K562 (cell line): ENCODE measurements at regions not wholly inside any gene's neighbourhood (a gene's known extent, or its start where the extent isn't known, plus 50 kb on each side); places are given as distances from the start of the nearest gene placed in this dataset.

Experiments
- ATAC-seq: fragments of 200-7000 bp; cut with Tn5 transposase; 3 replicates; pipeline ENCODE4 v1.9.1; 2020; ENCODE audit warnings: moderate library complexity
- BruUV-seq: library from RNA; stranded (reverse); fragments of 400-500 nt; replicated peaks from 2 replicates; lab custom pipeline; 2021; lab: Mats Ljungman, UMichigan
- CTCF ChIA-PET: fragments of 300-600 bp; formaldehyde crosslinking; extraction: SDS; loops from one replicate; lab custom pipeline; 2021; ENCODE audit warnings: low intra/inter-chr PET ratio; lab: Yijun Ruan, JAX
- POLR2A ChIA-PET: fragments of 300-600, 350-650 bp; sonication (Branson Sonifier 250); formaldehyde crosslinking; extraction: SDS; loops from one replicate; lab custom pipeline; 2021; ENCODE audit warnings: antibody characterized with exemption, inconsistent platforms; lab: Yijun Ruan, JAX
- DNase-seq, 4 experiments: peaks; one replicate each; pipeline versions ENCODE4 v3.0.0 to v3.0.0-alpha.2; 2011 to 2018; ENCODE audit warnings: low spot score in 3 of 4, mixed read lengths in 3 of 4; ENCODE audit errors: extremely low read depth in 1 of 4
- FAIRE-seq: peaks from 2 replicates; lab custom pipeline; 2011; peaks lifted over from hg19 to GRCh38; lab: Jason Lieb, UNC
- H2AFZ ChIP-seq: 2 replicates; pipeline ENCODE4 v1.6.0; 2011; ENCODE audit warnings: low read depth, low read length, control low read depth, inconsistent platforms
- H3K27ac ChIP-seq: fragments of 200-600 bp; 3 replicates; pipeline ENCODE4 v1.8.0; 2011; ENCODE audit warnings: low read depth, mild to moderate bottlenecking, control low read depth, inconsistent platforms, low read length, moderate library complexity, mixed read lengths; ENCODE audit errors: extremely low read depth
- H3K27me3 ChIP-seq, 2 experiments: fragments of 300-600 bp in 1 of 2; 2 replicates in 1 of 2; 3 replicates in 1 of 2; pipeline versions ENCODE4 v1.6.0 to v1.8.0; 2011; ENCODE audit warnings: inconsistent platforms in 2 of 2, low read length in 2 of 2, mild to moderate bottlenecking in 1 of 2, mixed read lengths in 1 of 2, moderate library complexity in 1 of 2; ENCODE audit not compliant: control insufficient read depth in 2 of 2, insufficient read depth in 2 of 2
- H3K36me3 ChIP-seq: fragments of 300-600 bp; 3 replicates; pipeline ENCODE4 v1.8.0; 2011; ENCODE audit warnings: mild to moderate bottlenecking, low read length, inconsistent platforms; ENCODE audit not compliant: control insufficient read depth, insufficient read depth
- H3K4me1 ChIP-seq, 2 experiments: fragments of 200-600 bp in 1 of 2; replicated peaks in 1 of 2; 2 replicates in 1 of 2; 3 replicates in 1 of 2; pipeline versions ENCODE4 v1.5.1 to v1.8.0; 2011; ENCODE audit warnings: inconsistent platforms in 2 of 2, low read length in 2 of 2, mild to moderate bottlenecking in 1 of 2, mixed read lengths in 1 of 2, moderate library complexity in 1 of 2; ENCODE audit not compliant: control insufficient read depth in 2 of 2, insufficient read depth in 2 of 2
- H3K4me2 ChIP-seq: 2 replicates; pipeline ENCODE4 v1.6.1; 2011; ENCODE audit warnings: low read length, control low read depth, inconsistent platforms, mixed read lengths; ENCODE audit not compliant: insufficient read depth
- H3K4me3 ChIP-seq: fragments of 200-600 bp; sonication (generic), shearing (Covaris generic); 2 replicates; pipeline ENCODE4 v1.5.1; 2016; ENCODE audit warnings: control low read depth, inconsistent platforms
- H3K79me2 ChIP-seq: fragments of 200-600 bp; 3 replicates; pipeline ENCODE4 v1.8.0; 2011; ENCODE audit warnings: low read length, inconsistent platforms; ENCODE audit not compliant: control insufficient read depth, insufficient read depth
- H3K9ac ChIP-seq, 2 experiments: 2 replicates each; pipeline versions ENCODE4 v1.6.0 to v1.6.1; 2011; ENCODE audit warnings: low read depth in 2 of 2, low read length in 2 of 2, control low read depth in 1 of 2, inconsistent platforms in 1 of 2, mild to moderate bottlenecking in 1 of 2, mixed read lengths in 1 of 2; ENCODE audit not compliant: insufficient read depth in 1 of 2
- H3K9me1 ChIP-seq: one replicate; pipeline ENCODE4 v1.6.0; 2011; ENCODE audit warnings: inconsistent platforms, mild to moderate bottlenecking, low read length, moderate library complexity; ENCODE audit not compliant: control insufficient read depth, insufficient read depth
- H3K9me3 ChIP-seq: replicated peaks from 2 replicates; pipeline ENCODE4 v1.5.1; 2011; ENCODE audit warnings: low read depth, low read length, inconsistent platforms; ENCODE audit not compliant: control insufficient read depth, insufficient read depth
- H4K20me1 ChIP-seq: replicated peaks from 2 replicates; pipeline ENCODE4 v1.6.1; 2011; ENCODE audit warnings: low read length, inconsistent platforms, mixed read lengths; ENCODE audit not compliant: control insufficient read depth, insufficient read depth
- CEBPZ ChIP-seq: fragments of 150-350 bp; IDR thresholded peaks from 2 replicates; pipeline ENCODE4 v1.6.1; 2014; ENCODE audit warnings: low read depth, mild to moderate bottlenecking, low read length, borderline replicate concordance
- CREB3L1 ChIP-seq: fragments of 450-650 bp; IDR thresholded peaks from 2 replicates; pipeline ENCODE4 v1.6.1; 2014; ENCODE audit warnings: low read depth, mild to moderate bottlenecking, moderate library complexity, borderline replicate concordance
- CSDE1 ChIP-seq, 2 experiments: fragments of 450-650 bp; IDR thresholded peaks; 2 replicates each; pipeline ENCODE4 v1.6.1; 2016; ENCODE audit warnings: mild to moderate bottlenecking in 1 of 2
- CUX1 ChIP-seq: fragments of 200-800 bp; sonication (Bioruptor generic); IDR thresholded peaks from 2 replicates; pipeline ENCODE4 v1.6.1; 2016; ENCODE audit warnings: missing genetic modification characterization, missing compliant biosample characterization
- HMGN3 ChIP-seq: IDR thresholded peaks from 2 replicates; pipeline ENCODE4 v1.6.1; 2011; ENCODE audit warnings: borderline replicate concordance, low read depth, mild to moderate bottlenecking, mixed read lengths, low read length; ENCODE audit not compliant: insufficient read length; ENCODE audit errors: extremely low read depth
- KAT7 ChIP-seq: sonication (generic); formaldehyde crosslinking; IDR thresholded peaks from 2 replicates; pipeline ENCODE4 v1.8.0; 2022; ENCODE audit warnings: missing genetic modification reagents, mild to moderate bottlenecking, borderline replicate concordance
- MAFG ChIP-seq: fragments of 450-650 bp; conservative IDR thresholded peaks from 2 replicates; pipeline ENCODE4 v1.6.1; 2016; ENCODE audit warnings: missing genetic modification characterization, missing compliant biosample characterization
- MBD1 ChIP-seq: fragments of 250-450 bp; sonication (Bioruptor Pico); IDR thresholded peaks from 2 replicates; pipeline ENCODE4 v1.8.0; 2022; ENCODE audit warnings: inconsistent platforms
- SPI1 ChIP-seq: IDR thresholded peaks from 2 replicates; pipeline ENCODE4 v1.6.1; 2011; ENCODE audit warnings: low read depth, low read length, control low read depth, borderline replicate concordance
- WGBS: fragments of 100-300 bp; shearing (Covaris generic); methylation state at CpG from one replicate; pipeline ENCODE4 v1.1.6; 2016; ENCODE audit warnings: low coverage, mixed read lengths; ENCODE audit not compliant: insufficient coverage; ENCODE audit errors: missing lambda C conversion rate; 5-methylcytosine and 5-hydroxymethylcytosine counted together
- in situ Hi-C: fragments of 300-500 bp; cut with MboI; formaldehyde crosslinking; loops from 4 replicates; pipeline ENCODE4 v1.15.0; 2018; ENCODE audit warnings: inconsistent platforms, mixed read lengths
- intact Hi-C: fragments of 100-400 bp; cut with micrococcal nuclease; formaldehyde crosslinking; loops from 2 replicates; pipeline ENCODE4 v1.14.2; 2022

- Histone ChIP-seq H3K36me3 (peaks cover 23% of the 10 kb centered on the region), H3K9ac (peak overlapping the region in 1 of 2 experiments; percentile 34; a peak in 1 of 4 replicates), H3K4me2 (peak overlapping the region; percentile 70), H3K9me3 (peaks cover 12% of the 10 kb centered on the region; the same call in 1 of the 2 replicates), H3K4me3 (no peak overlapping the region), H3K4me1 (peaks cover 11 to 30% of the 10 kb centered on the region in 2 experiments), H2AFZ (peak overlapping the region; percentile 34; the same call in 1 of the 2 replicates), H3K27ac (peak overlapping the region; percentile 74), H3K9me1 (no peaks in the 10 kb centered on the region), H3K27me3 (no peaks in the 10 kb centered on the region), H4K20me1 (no peaks in the 10 kb centered on the region), H3K79me2 (no peaks in the 10 kb centered on the region)
- CTCF ChIA-PET, result no interaction called here
- WGBS, result 8% methylated on average over 7 of the region's 7 CpGs
- no peak for FAIRE-seq
- POLR2A ChIA-PET, result interaction anchor here (0.6 to 2.3 kb wide), 10 partner anchors 10 to 205 kb away, joined by 3 to 21 read pairs (median 4); no protein-coding TSS in a partner anchor
- ATAC-seq, result no peak
- intact Hi-C loops (loop anchor here (5.0 kb wide), 2 partner anchors 142 to 222 kb away; no protein-coding TSS in a partner anchor), in situ Hi-C loops (no loop called here)
- BruUV-seq, result no TSS peak
- no peak for DNase-seq
- TF ChIP-seq CSDE1 (IDR thresholded peaks at IDR 0.05), result no peak
- TF ChIP-seq MBD1 (CRISPR knock-in tag), result peak; percentile 79
- TF ChIP-seq MAFG (tag), result 0 out of 2 replicates have a peak, but pooled peaks have one; percentile 44
- no peak for TF ChIP-seq CUX1 (CRISPR knock-in tag)
- TF ChIP-seq CEBPZ, result no peak
- peak; percentile 15; the same call in 1 of the 2 replicates for TF ChIP-seq CREB3L1
- TF ChIP-seq HMGN3, result no peak
- 0 out of 2 replicates have a peak, but pooled peaks have one; percentile 57 for TF ChIP-seq KAT7
- TF ChIP-seq SPI1, result no peak
These were observed 56.4 kb upstream of the NR2F2 start for GRCh38 chr15:96274087-96274440.
